Lower leg skin (tissue), 3 donors: ENCODE measurements at regions not wholly inside any gene's neighbourhood (a gene's known extent, or its start where the extent isn't known, plus 50 kb on each side); places are given as distances from the start of the nearest gene placed in this dataset.

Experiments
- CTCF ChIP-seq, 3 donors: fragments of 450-650 bp; IDR thresholded peaks; one replicate each; pipeline ENCODE4 v1.5.1; 2016; ENCODE audit warnings: antibody characterized with exemption in 3 of 3, mild to moderate bottlenecking in 3 of 3, moderate library complexity in 2 of 3
- POLR2A ChIP-seq, 2 donors: fragments of 450-650 bp; IDR thresholded peaks; one replicate each; pipeline ENCODE4 v1.6.1; 2016 to 2017; ENCODE audit warnings: antibody characterized with exemption in 2 of 2, mild to moderate bottlenecking in 1 of 2, moderate library complexity in 1 of 2

DNA sequence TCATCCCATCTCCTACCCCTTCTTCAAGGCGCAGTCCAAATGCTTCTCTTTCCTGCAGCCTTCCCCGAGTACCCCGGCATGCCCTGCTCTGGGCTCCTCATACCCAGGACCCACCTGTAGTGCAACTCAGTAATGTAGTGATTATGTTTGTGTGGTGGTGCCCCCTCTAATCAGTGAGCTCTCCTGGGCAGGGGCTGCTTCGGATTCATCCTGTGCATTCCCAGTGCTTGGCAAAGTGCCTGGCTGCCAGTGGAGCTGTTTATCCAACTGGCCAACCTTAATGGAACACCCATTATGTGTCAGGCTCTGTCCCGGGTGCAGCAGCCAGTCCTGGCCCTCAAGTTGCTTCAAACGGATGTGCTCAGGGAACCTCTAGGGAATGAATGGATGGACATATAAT lies 174.4 kb upstream of the LINGO1 start:
- TF ChIP-seq CTCF (IDR thresholded peaks at IDR 0.05) (no peak), POLR2A (IDR thresholded peaks at IDR 0.05) (no peak)
